HCT116 (cell line): ENCODE measurements at regions not wholly inside any gene's neighbourhood (a gene's known extent, or its start where the extent isn't known, plus 50 kb on each side); places are given as distances from the start of the nearest gene placed in this dataset.

Experiments
- ATAC-seq: fragments of 200-7000 bp; cut with Tn5 transposase; 2 replicates; pipeline ENCODE4 v1.9.1; 2020; ENCODE audit warnings: mild to moderate bottlenecking, moderate library complexity
- BruUV-seq: library from RNA; stranded (reverse); fragments of 400-500 nt; replicated peaks from 2 replicates; lab custom pipeline; 2021; lab: Mats Ljungman, UMichigan
- CTCF ChIA-PET: fragments of 300-600 bp; sonication (Branson Sonifier 250); formaldehyde crosslinking; loops from one replicate; lab custom pipeline; 2021; ENCODE audit warnings: antibody characterized with exemption; lab: Charles Lee
- POLR2A ChIA-PET: fragments of 300-600, 350-600 bp; sonication (Branson Sonifier 250); formaldehyde crosslinking; loops from one replicate; lab custom pipeline; 2021; ENCODE audit warnings: antibody characterized with exemption; lab: Charles Lee
- RAD21 ChIA-PET, 2 experiments: fragments of 300-600 bp; sonication (Branson Sonifier 250); formaldehyde crosslinking; loops; one replicate each; lab custom pipeline; 2023; ENCODE audit warnings: low total read pairs in 2 of 2; ENCODE audit not compliant: uncharacterized antibody in 2 of 2, unreplicated experiment in 2 of 2, low non-redundant PET in 1 of 2; lab: Charles Lee
- DNase-seq: peaks from one replicate; pipeline ENCODE4 v3.0.0-alpha.2; 2010; ENCODE audit warnings: low read depth, low spot score
- H2AFZ ChIP-seq: fragments of 200-600 bp; shearing (Covaris generic), sonication (generic); 2 replicates; pipeline ENCODE4 v1.6.1; 2017; ENCODE audit warnings: low read depth, mixed run types, mixed read lengths, antibody characterized with exemption, low read length; ENCODE audit not compliant: poor library complexity, severe bottlenecking
- H3K27ac ChIP-seq: 2 replicates; pipeline ENCODE4 v1.5.1; 2012; ENCODE audit warnings: low read depth, low read length
- H3K27me3 ChIP-seq: fragments of 200-600 bp; sonication (generic); 2 replicates; pipeline ENCODE4 v1.6.1; 2016; ENCODE audit warnings: mixed run types, low read length, mixed read lengths; ENCODE audit not compliant: insufficient read depth
- H3K36me3 ChIP-seq, 2 experiments: fragments of 200-500 bp in 1 of 2; fragments of 200-600 bp in 1 of 2; sonication (Bioruptor generic) in 1 of 2; sonication (generic) in 1 of 2; 2 replicates each; pipeline versions ENCODE4 v1.5.1 to v1.6.1; 2014 to 2016; ENCODE audit warnings: low read length in 2 of 2, inconsistent platforms in 1 of 2, mixed read lengths in 1 of 2, mixed run types in 1 of 2; ENCODE audit not compliant: insufficient read depth in 2 of 2, control insufficient read depth in 1 of 2
- H3K4me1 ChIP-seq, 2 experiments: fragments of 200-600 bp in 1 of 2; sonication (generic) in 1 of 2; 2 replicates each; pipeline versions ENCODE4 v1.5.1 to v1.6.1; 2012 to 2017; ENCODE audit warnings: low read length in 2 of 2, inconsistent platforms in 1 of 2, mild to moderate bottlenecking in 1 of 2, mixed read lengths in 1 of 2, mixed run types in 1 of 2, moderate library complexity in 1 of 2; ENCODE audit not compliant: insufficient read depth in 2 of 2, control insufficient read depth in 1 of 2
- H3K4me2 ChIP-seq: fragments of 200-600 bp; sonication (generic); 2 replicates; pipeline ENCODE4 v1.6.1; 2017; ENCODE audit warnings: mixed run types, low read length, mixed read lengths
- H3K4me3 ChIP-seq, 2 experiments: fragments of 200-600 bp in 1 of 2; sonication (generic) in 1 of 2; replicated peaks in 1 of 2; 2 replicates each; pipeline ENCODE4 v1.5.1; 2011 to 2016; ENCODE audit warnings: low read length in 2 of 2, control low read depth in 1 of 2, low read depth in 1 of 2, mild to moderate bottlenecking in 1 of 2, mixed read lengths in 1 of 2, mixed run types in 1 of 2
- H3K79me2 ChIP-seq: fragments of 200-600 bp; sonication (generic); 2 replicates; pipeline ENCODE4 v1.6.1; 2017; ENCODE audit warnings: mild to moderate bottlenecking, mixed run types, low read length, moderate library complexity, mixed read lengths; ENCODE audit not compliant: insufficient read depth
- H3K9ac ChIP-seq: fragments of 200-600 bp; sonication (generic); 2 replicates; pipeline ENCODE4 v1.6.1; 2016; ENCODE audit warnings: low read length, mixed read lengths
- H3K9me2 ChIP-seq: fragments of 200-600 bp; sonication (generic), shearing (Covaris generic); 2 replicates; pipeline ENCODE4 v1.6.1; 2017; ENCODE audit warnings: mixed run types, mild to moderate bottlenecking, moderate library complexity; ENCODE audit not compliant: insufficient read depth
- H3K9me3 ChIP-seq, 2 experiments: fragments of 200-500 bp in 1 of 2; fragments of 200-600 bp in 1 of 2; sonication (Bioruptor generic) in 1 of 2; sonication (generic) in 1 of 2; 2 replicates each; pipeline ENCODE4 v1.6.1; 2014 to 2017; ENCODE audit warnings: low read length in 2 of 2, mixed read lengths in 2 of 2, inconsistent platforms in 1 of 2, low read depth in 1 of 2, mild to moderate bottlenecking in 1 of 2, mixed run types in 1 of 2, moderate library complexity in 1 of 2; ENCODE audit not compliant: control insufficient read depth in 1 of 2, insufficient read depth in 1 of 2
- H4K20me1 ChIP-seq: fragments of 200-600 bp; sonication (generic), shearing (Covaris generic); 2 replicates; pipeline ENCODE4 v1.6.1; 2017; ENCODE audit warnings: mixed run types, mild to moderate bottlenecking, moderate library complexity; ENCODE audit not compliant: insufficient read depth
- CEBPB ChIP-seq: IDR thresholded peaks from 2 replicates; pipeline ENCODE4 v1.6.1; 2012; ENCODE audit warnings: low read depth
- EZH2 ChIP-seq: fragments of 200-600 bp; sonication (generic); IDR thresholded peaks from 2 replicates; pipeline ENCODE4 v1.6.1; 2017; ENCODE audit warnings: antibody characterized with exemption, mixed run types
- JUND ChIP-seq: IDR thresholded peaks from 2 replicates; pipeline ENCODE4 v1.6.1; 2012
- POLR2A ChIP-seq: IDR thresholded peaks from 2 replicates; pipeline ENCODE4 v1.7.0; 2011; ENCODE audit warnings: borderline replicate concordance; ENCODE audit not compliant: insufficient read depth, insufficient read length; ENCODE audit errors: extremely low read depth
- SIN3A ChIP-seq: IDR thresholded peaks from 2 replicates; pipeline ENCODE4 v1.6.1; 2012; ENCODE audit warnings: low read depth
- ZNF274 ChIP-seq: fragments of 200-500 bp; sonication (Bioruptor generic); IDR thresholded peaks from 2 replicates; pipeline ENCODE4 v1.6.1; 2014; ENCODE audit warnings: mild to moderate bottlenecking, low read depth, low read length, inconsistent platforms
- intact Hi-C: fragments of 100-400 bp; cut with micrococcal nuclease; formaldehyde crosslinking; loops from 2 replicates; pipeline ENCODE4 v1.10.0; 2022
- TF ChIP-seq, protein P1 (sequence below): IDR thresholded peaks from 2 replicates; pipeline ENCODE4 v1.6.1; 2011; ENCODE audit warnings: mild to moderate bottlenecking, low read length, moderate library complexity; ENCODE audit not compliant: insufficient replicate concordance; ENCODE audit errors: extremely low read depth
- TF ChIP-seq, protein P2 (sequence below): IDR thresholded peaks from 2 replicates; pipeline ENCODE4 v1.6.1; 2012; ENCODE audit warnings: low read depth

DNA sequence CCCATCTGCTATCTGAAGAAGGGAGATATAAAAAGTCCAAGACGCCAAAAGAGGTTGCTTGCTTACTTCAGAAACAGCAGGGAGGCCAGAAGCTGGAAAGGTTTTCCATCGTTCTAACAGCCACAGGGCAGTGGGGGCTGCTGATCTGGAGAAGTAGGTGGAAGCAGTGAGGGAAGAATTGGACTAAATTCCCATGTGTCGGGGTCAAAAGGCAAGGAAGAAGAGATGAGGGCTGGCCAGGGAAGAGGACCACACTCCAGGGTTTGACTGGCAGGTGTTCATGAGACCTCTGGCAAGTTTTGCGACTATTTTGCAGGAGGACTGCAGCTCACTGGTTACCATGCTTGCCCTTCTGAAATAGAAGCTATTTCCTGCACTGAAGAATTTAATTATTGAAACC, 91.0 kb downstream of the SCG2 start:
- Histone ChIP-seq H4K20me1 (no peaks in the 10 kb centered on the region), H3K27ac (no peak overlapping the region), H3K79me2 (no peaks in the 10 kb centered on the region), H3K9me2 (no peaks in the 10 kb centered on the region; the same call in 1 of the 2 replicates), H3K4me1 (peaks cover 0 to 8% of the 10 kb centered on the region in 2 experiments; a peak in 2 of 4 replicates), H3K36me3 (peaks cover 0 to 3% of the 10 kb centered on the region in 2 experiments; a peak in 2 of 4 replicates), H2AFZ (no peak overlapping the region), H3K4me3 (no peak overlapping the region), H3K9me3 (no peaks in the 10 kb centered on the region), H3K9ac (no peak overlapping the region), H3K27me3 (no peaks in the 10 kb centered on the region), H3K4me2 (no peak overlapping the region)
- ATAC-seq (no peak), DNase-seq (no peak)
- intact Hi-C loops: no loop called here
- RAD21 ChIA-PET: no interaction called here
- TF ChIP-seq ZNF274 (no peak), POLR2A (no peak), SIN3A (no peak), EZH2 (no peak), JUND (no peak), CEBPB (no peak)
- TF ChIP-seq, protein P1, sequence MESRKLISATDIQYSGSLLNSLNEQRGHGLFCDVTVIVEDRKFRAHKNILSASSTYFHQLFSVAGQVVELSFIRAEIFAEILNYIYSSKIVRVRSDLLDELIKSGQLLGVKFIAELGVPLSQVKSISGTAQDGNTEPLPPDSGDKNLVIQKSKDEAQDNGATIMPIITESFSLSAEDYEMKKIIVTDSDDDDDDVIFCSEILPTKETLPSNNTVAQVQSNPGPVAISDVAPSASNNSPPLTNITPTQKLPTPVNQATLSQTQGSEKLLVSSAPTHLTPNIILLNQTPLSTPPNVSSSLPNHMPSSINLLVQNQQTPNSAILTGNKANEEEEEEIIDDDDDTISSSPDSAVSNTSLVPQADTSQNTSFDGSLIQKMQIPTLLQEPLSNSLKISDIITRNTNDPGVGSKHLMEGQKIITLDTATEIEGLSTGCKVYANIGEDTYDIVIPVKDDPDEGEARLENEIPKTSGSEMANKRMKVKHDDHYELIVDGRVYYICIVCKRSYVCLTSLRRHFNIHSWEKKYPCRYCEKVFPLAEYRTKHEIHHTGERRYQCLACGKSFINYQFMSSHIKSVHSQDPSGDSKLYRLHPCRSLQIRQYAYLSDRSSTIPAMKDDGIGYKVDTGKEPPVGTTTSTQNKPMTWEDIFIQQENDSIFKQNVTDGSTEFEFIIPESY: no peak
- TF ChIP-seq, protein P2, sequence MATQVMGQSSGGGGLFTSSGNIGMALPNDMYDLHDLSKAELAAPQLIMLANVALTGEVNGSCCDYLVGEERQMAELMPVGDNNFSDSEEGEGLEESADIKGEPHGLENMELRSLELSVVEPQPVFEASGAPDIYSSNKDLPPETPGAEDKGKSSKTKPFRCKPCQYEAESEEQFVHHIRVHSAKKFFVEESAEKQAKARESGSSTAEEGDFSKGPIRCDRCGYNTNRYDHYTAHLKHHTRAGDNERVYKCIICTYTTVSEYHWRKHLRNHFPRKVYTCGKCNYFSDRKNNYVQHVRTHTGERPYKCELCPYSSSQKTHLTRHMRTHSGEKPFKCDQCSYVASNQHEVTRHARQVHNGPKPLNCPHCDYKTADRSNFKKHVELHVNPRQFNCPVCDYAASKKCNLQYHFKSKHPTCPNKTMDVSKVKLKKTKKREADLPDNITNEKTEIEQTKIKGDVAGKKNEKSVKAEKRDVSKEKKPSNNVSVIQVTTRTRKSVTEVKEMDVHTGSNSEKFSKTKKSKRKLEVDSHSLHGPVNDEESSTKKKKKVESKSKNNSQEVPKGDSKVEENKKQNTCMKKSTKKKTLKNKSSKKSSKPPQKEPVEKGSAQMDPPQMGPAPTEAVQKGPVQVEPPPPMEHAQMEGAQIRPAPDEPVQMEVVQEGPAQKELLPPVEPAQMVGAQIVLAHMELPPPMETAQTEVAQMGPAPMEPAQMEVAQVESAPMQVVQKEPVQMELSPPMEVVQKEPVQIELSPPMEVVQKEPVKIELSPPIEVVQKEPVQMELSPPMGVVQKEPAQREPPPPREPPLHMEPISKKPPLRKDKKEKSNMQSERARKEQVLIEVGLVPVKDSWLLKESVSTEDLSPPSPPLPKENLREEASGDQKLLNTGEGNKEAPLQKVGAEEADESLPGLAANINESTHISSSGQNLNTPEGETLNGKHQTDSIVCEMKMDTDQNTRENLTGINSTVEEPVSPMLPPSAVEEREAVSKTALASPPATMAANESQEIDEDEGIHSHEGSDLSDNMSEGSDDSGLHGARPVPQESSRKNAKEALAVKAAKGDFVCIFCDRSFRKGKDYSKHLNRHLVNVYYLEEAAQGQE: no peak
- POLR2A ChIA-PET: no interaction called here
- BruUV-seq: no TSS peak
- CTCF ChIA-PET: no interaction called here
